KMS-11 (cell line): ENCODE measurements at regions not wholly inside any gene's neighbourhood (a gene's known extent, or its start where the extent isn't known, plus 50 kb on each side); places are given as distances from the start of the nearest gene placed in this dataset.
"Not testable (repeated sequence)": the region's sequence is repeated elsewhere in the genome, so short reads cannot be mapped to it uniquely, and the experiment has no call there.

ENCODE experiments used
- H2AFZ ChIP-seq: fragments of 200-600 bp; sonication (generic); 2 replicates; pipeline ENCODE4 v1.6.1; 2016; ENCODE audit warnings: antibody characterized with exemption, mixed run types, low read depth
- H3K27ac ChIP-seq: fragments of 200-600 bp; sonication (generic); 2 replicates; pipeline ENCODE4 v1.6.1; 2016; ENCODE audit warnings: mild to moderate bottlenecking, mixed run types
- H3K27me3 ChIP-seq: fragments of 200-600 bp; sonication (generic); 2 replicates; pipeline ENCODE4 v1.6.1; 2017; ENCODE audit warnings: mild to moderate bottlenecking, low read depth, mixed run types, moderate library complexity; ENCODE audit not compliant: insufficient read depth
- H3K36me3 ChIP-seq: fragments of 200-600 bp; sonication (generic); 2 replicates; pipeline ENCODE4 v1.6.1; 2017; ENCODE audit warnings: mild to moderate bottlenecking, mixed run types; ENCODE audit not compliant: insufficient read depth
- H3K4me1 ChIP-seq: fragments of 200-600 bp; sonication (generic); 2 replicates; pipeline ENCODE4 v1.6.1; 2016; ENCODE audit warnings: mild to moderate bottlenecking, low read depth, mixed run types; ENCODE audit not compliant: poor library complexity, severe bottlenecking
- H3K4me2 ChIP-seq: fragments of 200-600 bp; sonication (generic); 2 replicates; pipeline ENCODE4 v1.7.0; 2016; ENCODE audit warnings: mild to moderate bottlenecking, mixed run types
- H3K4me3 ChIP-seq: fragments of 200-600 bp; sonication (generic); IDR thresholded peaks from 2 replicates; pipeline ENCODE4 v1.6.1; 2017; ENCODE audit warnings: low read depth, low read length, mixed read lengths; ENCODE audit not compliant: insufficient read depth
- H3K79me2 ChIP-seq: fragments of 200-600 bp; sonication (generic); 2 replicates; pipeline ENCODE4 v1.6.1; 2016; ENCODE audit warnings: low read depth, mixed run types; ENCODE audit not compliant: insufficient read depth
- H3K9ac ChIP-seq: fragments of 200-600 bp; sonication (generic); 2 replicates; pipeline ENCODE4 v1.6.1; 2016; ENCODE audit warnings: mild to moderate bottlenecking, mixed run types
- H4K20me1 ChIP-seq: fragments of 200-600 bp; sonication (generic); 2 replicates; pipeline ENCODE4 v1.6.1; 2016; ENCODE audit warnings: mild to moderate bottlenecking, mixed run types; ENCODE audit not compliant: insufficient read depth
- CTCF ChIP-seq: fragments of 200-600 bp; sonication (generic); conservative IDR thresholded peaks from 2 replicates; pipeline ENCODE4 v1.6.1; 2017; ENCODE audit warnings: low read depth, mild to moderate bottlenecking, antibody characterized with exemption, low read length, moderate library complexity, mixed read lengths

- H2AFZ ChIP-seq = no peak overlapping the region
- no peaks in the 10 kb centered on the region for H3K36me3 ChIP-seq
- no peak overlapping the region for H3K4me3 ChIP-seq
- no peak overlapping the region for H3K9ac ChIP-seq
- no peaks in the 10 kb centered on the region for H3K27me3 ChIP-seq
- no peak overlapping the region for H3K4me2 ChIP-seq
- no peaks in the 10 kb centered on the region for H3K79me2 ChIP-seq
- no peak overlapping the region for H3K27ac ChIP-seq
- no peaks in the 10 kb centered on the region for H4K20me1 ChIP-seq
- no peak for TF ChIP-seq CTCF
- no peaks in the 10 kb centered on the region for H3K4me1 ChIP-seq
These were observed 437.5 kb downstream of the NR4A2 start for GRCh38 chr2:155895016-155895415.

GRCh38 chr2:155880382-155880781 lies 452.1 kb downstream of the NR4A2 start:
- not testable (repeated sequence) for H3K36me3 ChIP-seq, H3K4me2 ChIP-seq, H4K20me1 ChIP-seq, H3K79me2 ChIP-seq, H3K4me1 ChIP-seq, H3K4me3 ChIP-seq, H3K27ac ChIP-seq, H3K27me3 ChIP-seq, H2AFZ ChIP-seq, H3K9ac ChIP-seq

- not testable (repeated sequence) for H3K79me2 ChIP-seq, H3K27me3 ChIP-seq, H3K4me2 ChIP-seq, H3K9ac ChIP-seq, H3K36me3 ChIP-seq, H3K4me1 ChIP-seq, H3K4me3 ChIP-seq, H2AFZ ChIP-seq, H4K20me1 ChIP-seq, H3K27ac ChIP-seq
These were observed 452.6 kb downstream of the NR4A2 start for GRCh38 chr2:155879900-155880299.

GRCh38 chr2:155872396-155872795 lies 460.1 kb downstream of the NR4A2 start:
- Histone ChIP-seq H2AFZ (no peak overlapping the region), H3K27ac (no peak overlapping the region), H4K20me1 (no peaks in the 10 kb centered on the region), H3K4me1 (no peaks in the 10 kb centered on the region), H3K4me2 (no peak overlapping the region), H3K9ac (no peak overlapping the region), H3K36me3 (no peaks in the 10 kb centered on the region), H3K79me2 (no peaks in the 10 kb centered on the region), H3K4me3 (no peak overlapping the region), H3K27me3 (no peaks in the 10 kb centered on the region)
- TF ChIP-seq CTCF = no peak

GRCh38 chr2:155871940-155872339 lies 460.6 kb downstream of the NR4A2 start:
- TF ChIP-seq CTCF = no peak
- no peaks in the 10 kb centered on the region for H4K20me1 ChIP-seq
- H3K4me2 ChIP-seq = no peak overlapping the region
- H3K79me2 ChIP-seq = no peaks in the 10 kb centered on the region
- no peaks in the 10 kb centered on the region for H3K36me3 ChIP-seq
- H3K9ac ChIP-seq = no peak overlapping the region
- H3K4me1 ChIP-seq = no peaks in the 10 kb centered on the region
- no peak overlapping the region for H3K27ac ChIP-seq
- H2AFZ ChIP-seq = no peak overlapping the region
- no peak overlapping the region for H3K4me3 ChIP-seq
- no peaks in the 10 kb centered on the region for H3K27me3 ChIP-seq
